ENCODE measurements at regions not wholly inside any gene's neighbourhood (a gene's known extent, or its start where the extent isn't known, plus 50 kb on each side); places are given as distances from the start of the nearest gene placed in this dataset.

GRCh38 chr3:89762405-89762804 is 655.0 kb downstream of the EPHA3 start:
- TF ChIP-seq, protein P1, sequence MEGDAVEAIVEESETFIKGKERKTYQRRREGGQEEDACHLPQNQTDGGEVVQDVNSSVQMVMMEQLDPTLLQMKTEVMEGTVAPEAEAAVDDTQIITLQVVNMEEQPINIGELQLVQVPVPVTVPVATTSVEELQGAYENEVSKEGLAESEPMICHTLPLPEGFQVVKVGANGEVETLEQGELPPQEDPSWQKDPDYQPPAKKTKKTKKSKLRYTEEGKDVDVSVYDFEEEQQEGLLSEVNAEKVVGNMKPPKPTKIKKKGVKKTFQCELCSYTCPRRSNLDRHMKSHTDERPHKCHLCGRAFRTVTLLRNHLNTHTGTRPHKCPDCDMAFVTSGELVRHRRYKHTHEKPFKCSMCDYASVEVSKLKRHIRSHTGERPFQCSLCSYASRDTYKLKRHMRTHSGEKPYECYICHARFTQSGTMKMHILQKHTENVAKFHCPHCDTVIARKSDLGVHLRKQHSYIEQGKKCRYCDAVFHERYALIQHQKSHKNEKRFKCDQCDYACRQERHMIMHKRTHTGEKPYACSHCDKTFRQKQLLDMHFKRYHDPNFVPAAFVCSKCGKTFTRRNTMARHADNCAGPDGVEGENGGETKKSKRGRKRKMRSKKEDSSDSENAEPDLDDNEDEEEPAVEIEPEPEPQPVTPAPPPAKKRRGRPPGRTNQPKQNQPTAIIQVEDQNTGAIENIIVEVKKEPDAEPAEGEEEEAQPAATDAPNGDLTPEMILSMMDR (IDR thresholded peaks at IDR 0.05; ENCODE audit: poor library complexity) = no peak
- no peak for TF ChIP-seq EZH2 (IDR thresholded peaks at IDR 0.05; ENCODE audit: borderline replicate concordance)

Data from hepatocyte (in vitro differentiated cells).